ENCODE measurements at regions not wholly inside any gene's neighbourhood (a gene's known extent, or its start where the extent isn't known, plus 50 kb on each side); places are given as distances from the start of the nearest gene placed in this dataset.

DNA sequence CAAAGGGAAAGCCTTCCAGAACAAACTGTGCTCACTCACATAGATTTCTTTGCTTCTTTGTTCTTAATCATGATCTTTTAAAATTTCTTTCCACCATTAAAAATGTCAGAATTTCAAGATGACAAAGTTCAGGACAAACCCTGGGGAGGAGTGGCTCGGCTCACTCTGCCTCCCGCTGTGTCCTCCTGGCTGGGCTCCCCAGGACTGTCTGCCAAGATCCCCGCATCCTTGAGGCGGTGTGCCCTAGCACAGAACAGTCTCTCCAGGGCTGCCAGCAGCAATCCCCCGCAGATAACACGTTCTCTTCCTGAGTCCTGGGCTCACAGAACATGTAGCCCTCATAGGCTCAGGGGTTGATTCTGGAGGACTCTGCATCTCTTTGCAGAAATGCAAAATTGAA, 98.4 kb upstream of the KCNG1 start:
- Histone ChIP-seq H3K79me2 (ENCODE audit: insufficient read depth, low read length) (no peaks in the 10 kb centered on the region), H3K36me3 (ENCODE audit: low read length) (no peaks in the 10 kb centered on the region), H3K9me3 (ENCODE audit: insufficient read depth, low read length) (no peaks in the 10 kb centered on the region), H3K9me2 (replicated peaks; ENCODE audit: insufficient read depth, low read length) (no peaks in the 10 kb centered on the region), H3K9ac (ENCODE audit: low read length) (no peak overlapping the region), H2AFZ (ENCODE audit: low read depth, low read length, severe bottlenecking) (no peak overlapping the region), H3K27me3 (ENCODE audit: low read length) (no peaks in the 10 kb centered on the region), H3K4me3 (ENCODE audit: insufficient read depth, low read length, poor library complexity, severe bottlenecking) (no peak overlapping the region), H3F3A (ENCODE audit: insufficient read depth) (no peaks in the 10 kb centered on the region), H3K4me2 (ENCODE audit: low read depth, low read length, poor library complexity, severe bottlenecking) (no peak overlapping the region), H3K27ac (ENCODE audit: low read depth, low read length) (no peak overlapping the region), H4K20me1 (ENCODE audit: low read depth, low read length) (no peaks in the 10 kb centered on the region)
- TF ChIP-seq, protein P1, sequence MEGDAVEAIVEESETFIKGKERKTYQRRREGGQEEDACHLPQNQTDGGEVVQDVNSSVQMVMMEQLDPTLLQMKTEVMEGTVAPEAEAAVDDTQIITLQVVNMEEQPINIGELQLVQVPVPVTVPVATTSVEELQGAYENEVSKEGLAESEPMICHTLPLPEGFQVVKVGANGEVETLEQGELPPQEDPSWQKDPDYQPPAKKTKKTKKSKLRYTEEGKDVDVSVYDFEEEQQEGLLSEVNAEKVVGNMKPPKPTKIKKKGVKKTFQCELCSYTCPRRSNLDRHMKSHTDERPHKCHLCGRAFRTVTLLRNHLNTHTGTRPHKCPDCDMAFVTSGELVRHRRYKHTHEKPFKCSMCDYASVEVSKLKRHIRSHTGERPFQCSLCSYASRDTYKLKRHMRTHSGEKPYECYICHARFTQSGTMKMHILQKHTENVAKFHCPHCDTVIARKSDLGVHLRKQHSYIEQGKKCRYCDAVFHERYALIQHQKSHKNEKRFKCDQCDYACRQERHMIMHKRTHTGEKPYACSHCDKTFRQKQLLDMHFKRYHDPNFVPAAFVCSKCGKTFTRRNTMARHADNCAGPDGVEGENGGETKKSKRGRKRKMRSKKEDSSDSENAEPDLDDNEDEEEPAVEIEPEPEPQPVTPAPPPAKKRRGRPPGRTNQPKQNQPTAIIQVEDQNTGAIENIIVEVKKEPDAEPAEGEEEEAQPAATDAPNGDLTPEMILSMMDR (IDR thresholded peaks at IDR 0.05; ENCODE audit: insufficient read depth, low read length, poor library complexity, severe bottlenecking), result no peak
- TF ChIP-seq EZH2phosphoT487 (conservative IDR thresholded peaks at IDR 0.05; ENCODE audit: low read length), result no peak

DNA sequence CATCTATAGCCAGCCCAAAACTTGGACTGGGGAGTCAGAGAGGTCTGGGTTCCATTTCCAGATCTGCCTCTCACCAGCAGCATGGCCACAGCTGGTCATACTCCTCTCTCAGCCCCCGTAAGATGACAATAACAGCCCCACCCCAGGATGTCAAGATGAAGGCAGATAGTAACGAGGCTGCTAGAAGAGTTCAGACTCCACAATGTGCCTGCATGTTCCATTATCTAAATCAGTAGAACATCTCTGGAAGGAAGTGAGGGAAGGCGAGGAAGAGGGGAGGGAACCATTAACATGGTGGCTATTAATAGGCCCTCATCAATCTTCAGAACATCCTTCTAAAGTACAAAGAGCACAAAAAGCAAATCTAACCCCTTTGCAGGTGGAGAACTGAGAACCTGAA, 98.0 kb upstream of the KCNG1 start:
- no peaks in the 10 kb centered on the region for H3K9me2 ChIP-seq (replicated peaks; ENCODE audit: insufficient read depth, low read length)
- H3K79me2 ChIP-seq (ENCODE audit: insufficient read depth, low read length), result no peaks in the 10 kb centered on the region
- no peak overlapping the region for H3K9ac ChIP-seq (ENCODE audit: low read length)
- no peak for TF ChIP-seq EZH2phosphoT487 (conservative IDR thresholded peaks at IDR 0.05; ENCODE audit: low read length)
- TF ChIP-seq, protein P1 (IDR thresholded peaks at IDR 0.05; ENCODE audit: insufficient read depth, low read length, poor library complexity, severe bottlenecking), result no peak
- H3K4me3 ChIP-seq (ENCODE audit: insufficient read depth, low read length, poor library complexity, severe bottlenecking), result no peak overlapping the region
- H3K27me3 ChIP-seq (ENCODE audit: low read length), result no peaks in the 10 kb centered on the region
- no peak overlapping the region for H3K27ac ChIP-seq (ENCODE audit: low read depth, low read length)
- H3K9me3 ChIP-seq (ENCODE audit: insufficient read depth, low read length), result no peaks in the 10 kb centered on the region
- H3K36me3 ChIP-seq (ENCODE audit: low read length), result no peaks in the 10 kb centered on the region
- H2AFZ ChIP-seq (ENCODE audit: low read depth, low read length, severe bottlenecking), result no peak overlapping the region
- H3K4me2 ChIP-seq (ENCODE audit: low read depth, low read length, poor library complexity, severe bottlenecking), result no peak overlapping the region
- no peaks in the 10 kb centered on the region for H3F3A ChIP-seq (ENCODE audit: insufficient read depth)
- no peaks in the 10 kb centered on the region for H4K20me1 ChIP-seq (ENCODE audit: low read depth, low read length)

DNA sequence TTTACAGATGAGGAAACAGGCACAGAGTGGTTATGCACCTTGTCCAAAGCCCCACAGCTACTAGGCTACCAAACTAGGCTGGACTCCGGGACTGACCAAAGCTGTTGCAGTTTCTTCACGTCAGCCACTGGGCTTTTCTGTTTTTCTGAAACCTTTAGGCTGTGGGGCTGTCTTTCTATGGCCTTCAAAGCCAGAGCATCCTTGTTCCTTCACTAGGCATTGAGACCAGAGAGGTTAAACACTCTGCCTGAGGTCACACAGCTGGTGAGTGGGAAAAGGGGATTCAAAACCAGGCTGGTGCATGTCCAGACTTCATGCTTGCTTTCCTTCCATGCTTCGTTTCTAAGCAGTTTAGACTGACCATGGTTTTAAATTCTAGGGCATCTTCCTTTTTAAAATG, 97.5 kb upstream of the KCNG1 start:
- H3K27ac ChIP-seq (ENCODE audit: low read depth, low read length), result no peak overlapping the region
- no peaks in the 10 kb centered on the region for H3K27me3 ChIP-seq (ENCODE audit: low read length)
- no peaks in the 10 kb centered on the region for H3K9me2 ChIP-seq (replicated peaks; ENCODE audit: insufficient read depth, low read length)
- H3K4me3 ChIP-seq (ENCODE audit: insufficient read depth, low read length, poor library complexity, severe bottlenecking), result no peak overlapping the region
- no peaks in the 10 kb centered on the region for H3K9me3 ChIP-seq (ENCODE audit: insufficient read depth, low read length)
- H3K4me2 ChIP-seq (ENCODE audit: low read depth, low read length, poor library complexity, severe bottlenecking), result no peak overlapping the region
- H4K20me1 ChIP-seq (ENCODE audit: low read depth, low read length), result no peaks in the 10 kb centered on the region
- H3F3A ChIP-seq (ENCODE audit: insufficient read depth), result no peaks in the 10 kb centered on the region
- no peaks in the 10 kb centered on the region for H3K36me3 ChIP-seq (ENCODE audit: low read length)
- TF ChIP-seq EZH2phosphoT487 (conservative IDR thresholded peaks at IDR 0.05; ENCODE audit: low read length), result no peak
- TF ChIP-seq, protein P1 (IDR thresholded peaks at IDR 0.05; ENCODE audit: insufficient read depth, low read length, poor library complexity, severe bottlenecking), result no peak
- no peaks in the 10 kb centered on the region for H3K79me2 ChIP-seq (ENCODE audit: insufficient read depth, low read length)
- H3K9ac ChIP-seq (ENCODE audit: low read length), result no peak overlapping the region
- no peak overlapping the region for H2AFZ ChIP-seq (ENCODE audit: low read depth, low read length, severe bottlenecking)

DNA sequence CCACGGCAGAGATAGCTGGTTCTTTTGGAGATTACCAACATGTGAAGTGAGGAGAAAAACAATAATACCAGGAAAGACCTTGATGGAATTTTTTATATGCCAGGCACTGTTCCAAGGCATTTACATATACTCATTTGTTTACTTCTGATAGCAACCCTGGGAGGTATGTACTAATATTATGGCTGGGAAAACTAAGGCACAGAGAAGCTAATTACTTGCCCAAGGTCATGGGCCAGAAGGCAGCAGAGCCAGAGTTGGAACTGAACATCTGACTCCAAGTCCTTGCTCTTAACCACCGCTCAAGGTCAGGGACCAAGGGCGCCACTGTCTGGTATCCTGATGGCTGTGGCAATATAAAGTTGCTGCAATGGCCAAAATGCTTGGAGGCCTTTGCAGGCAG, 97.0 kb upstream of the KCNG1 start:
- Histone ChIP-seq H3K9me3 (ENCODE audit: insufficient read depth, low read length) (no peaks in the 10 kb centered on the region), H3K4me2 (ENCODE audit: low read depth, low read length, poor library complexity, severe bottlenecking) (no peak overlapping the region), H3K36me3 (ENCODE audit: low read length) (no peaks in the 10 kb centered on the region), H3F3A (ENCODE audit: insufficient read depth) (no peaks in the 10 kb centered on the region), H3K4me3 (ENCODE audit: insufficient read depth, low read length, poor library complexity, severe bottlenecking) (no peak overlapping the region), H3K27ac (ENCODE audit: low read depth, low read length) (no peak overlapping the region), H2AFZ (ENCODE audit: low read depth, low read length, severe bottlenecking) (no peak overlapping the region), H3K27me3 (ENCODE audit: low read length) (no peaks in the 10 kb centered on the region), H3K9me2 (replicated peaks; ENCODE audit: insufficient read depth, low read length) (no peaks in the 10 kb centered on the region), H4K20me1 (ENCODE audit: low read depth, low read length) (no peaks in the 10 kb centered on the region), H3K79me2 (ENCODE audit: insufficient read depth, low read length) (no peaks in the 10 kb centered on the region), H3K9ac (ENCODE audit: low read length) (no peak overlapping the region)
- TF ChIP-seq EZH2phosphoT487 (conservative IDR thresholded peaks at IDR 0.05; ENCODE audit: low read length), result no peak
- TF ChIP-seq, protein P1 (IDR thresholded peaks at IDR 0.05; ENCODE audit: insufficient read depth, low read length, poor library complexity, severe bottlenecking), result no peak

Data from SU-DHL-6 (cell line).